ENCODE measurements at regions not wholly inside any gene's neighbourhood (a gene's known extent, or its start where the extent isn't known, plus 50 kb on each side); places are given as distances from the start of the nearest gene placed in this dataset.

GRCh38 chr18:68024716-68025115, 508.2 kb upstream of the DSEL start:
- TF ChIP-seq CTCF (conservative IDR thresholded peaks at IDR 0.05) = no peak
- TF ChIP-seq EZH2 (IDR thresholded peaks at IDR 0.05; ENCODE audit: low read depth) = no peak
